ENCODE measurements at regions not wholly inside any gene's neighbourhood (a gene's known extent, or its start where the extent isn't known, plus 50 kb on each side); places are given as distances from the start of the nearest gene placed in this dataset.
A peak's percentile ranks its signal among the peaks of the same experiment; 100 is the strongest.

GRCh38 chr7:116324582-116324981 is 114.2 kb downstream of the TES start:
- Histone ChIP-seq H3K4me2 (ENCODE audit: insufficient read depth, low read length) (no peak overlapping the region), H3K4me3 (ENCODE audit: insufficient read depth, low read length) (no peak overlapping the region), H3K27me3 (ENCODE audit: insufficient read depth, low read length) (no peaks in the 10 kb centered on the region), H4K20me1 (ENCODE audit: insufficient read depth, low read length) (no peaks in the 10 kb centered on the region), H2AFZ (ENCODE audit: low read length) (no peak overlapping the region), H3K79me2 (ENCODE audit: insufficient read depth, low read length) (no peaks in the 10 kb centered on the region), H3K9me3 (ENCODE audit: low read depth, low read length) (no peaks in the 10 kb centered on the region), H3K36me3 (ENCODE audit: insufficient read depth, low read length) (no peaks in the 10 kb centered on the region), H3K4me1 (ENCODE audit: insufficient read depth, low read length) (peaks cover 9% of the 10 kb centered on the region), H3K27ac (ENCODE audit: low read depth, low read length) (no peak overlapping the region)
- TF ChIP-seq CTCF (IDR thresholded peaks at IDR 0.05; ENCODE audit: extremely low read depth, low read depth, low read length), result no peak
- no peak for DNase-seq (ENCODE audit: insufficient read length, low spot score, missing footprints)

GRCh38 chr7:116325517-116325916 is 115.2 kb downstream of the TES start:
- H2AFZ ChIP-seq (ENCODE audit: low read length), result no peak overlapping the region
- peaks cover 9% of the 10 kb centered on the region for H3K4me1 ChIP-seq (ENCODE audit: insufficient read depth, low read length)
- no peak for TF ChIP-seq CTCF (IDR thresholded peaks at IDR 0.05; ENCODE audit: extremely low read depth, low read depth, low read length)
- no peak overlapping the region for H3K4me2 ChIP-seq (ENCODE audit: insufficient read depth, low read length)
- H3K27ac ChIP-seq (ENCODE audit: low read depth, low read length), result no peak overlapping the region
- DNase-seq (ENCODE audit: insufficient read length, low spot score, missing footprints), result no peak
- H3K27me3 ChIP-seq (ENCODE audit: insufficient read depth, low read length), result no peaks in the 10 kb centered on the region
- H3K36me3 ChIP-seq (ENCODE audit: insufficient read depth, low read length), result no peaks in the 10 kb centered on the region
- H3K4me3 ChIP-seq (ENCODE audit: insufficient read depth, low read length), result no peak overlapping the region
- no peaks in the 10 kb centered on the region for H3K79me2 ChIP-seq (ENCODE audit: insufficient read depth, low read length)
- no peaks in the 10 kb centered on the region for H4K20me1 ChIP-seq (ENCODE audit: insufficient read depth, low read length)
- no peaks in the 10 kb centered on the region for H3K9me3 ChIP-seq (ENCODE audit: low read depth, low read length)

GRCh38 chr7:116327135-116327534 is 116.8 kb downstream of the TES start:
- Histone ChIP-seq H3K27me3 (ENCODE audit: insufficient read depth, low read length) (no peaks in the 10 kb centered on the region), H3K36me3 (ENCODE audit: insufficient read depth, low read length) (no peaks in the 10 kb centered on the region), H2AFZ (ENCODE audit: low read length) (no peak overlapping the region), H3K4me1 (ENCODE audit: insufficient read depth, low read length) (peaks cover 9% of the 10 kb centered on the region), H3K27ac (ENCODE audit: low read depth, low read length) (peak overlapping the region; percentile 57), H4K20me1 (ENCODE audit: insufficient read depth, low read length) (no peaks in the 10 kb centered on the region), H3K9me3 (ENCODE audit: low read depth, low read length) (no peaks in the 10 kb centered on the region), H3K4me2 (ENCODE audit: insufficient read depth, low read length) (no peak overlapping the region), H3K79me2 (ENCODE audit: insufficient read depth, low read length) (no peaks in the 10 kb centered on the region), H3K4me3 (ENCODE audit: insufficient read depth, low read length) (no peak overlapping the region)
- DNase-seq (ENCODE audit: insufficient read length, low spot score, missing footprints), result no peak
- no peak for TF ChIP-seq CTCF (IDR thresholded peaks at IDR 0.05; ENCODE audit: extremely low read depth, low read depth, low read length)

GRCh38 chr7:116327752-116328151 is 117.4 kb downstream of the TES start:
- peak overlapping the region; percentile 57 for H3K27ac ChIP-seq (ENCODE audit: low read depth, low read length)
- DNase-seq (ENCODE audit: insufficient read length, low spot score, missing footprints), result peak; percentile 3
- H3K36me3 ChIP-seq (ENCODE audit: insufficient read depth, low read length), result no peaks in the 10 kb centered on the region
- peaks cover 9% of the 10 kb centered on the region for H3K4me1 ChIP-seq (ENCODE audit: insufficient read depth, low read length)
- H3K79me2 ChIP-seq (ENCODE audit: insufficient read depth, low read length), result no peaks in the 10 kb centered on the region
- H3K4me3 ChIP-seq (ENCODE audit: insufficient read depth, low read length), result no peak overlapping the region
- peak overlapping the region; percentile 23 for H3K4me2 ChIP-seq (ENCODE audit: insufficient read depth, low read length)
- no peaks in the 10 kb centered on the region for H3K9me3 ChIP-seq (ENCODE audit: low read depth, low read length)
- H2AFZ ChIP-seq (ENCODE audit: low read length), result peak overlapping the region; percentile 63
- no peaks in the 10 kb centered on the region for H3K27me3 ChIP-seq (ENCODE audit: insufficient read depth, low read length)
- H4K20me1 ChIP-seq (ENCODE audit: insufficient read depth, low read length), result no peaks in the 10 kb centered on the region
- no peak for TF ChIP-seq CTCF (IDR thresholded peaks at IDR 0.05; ENCODE audit: extremely low read depth, low read depth, low read length)
